Fibroblast of lung (primary cell): ENCODE measurements at regions not wholly inside any gene's neighbourhood (a gene's known extent, or its start where the extent isn't known, plus 50 kb on each side); places are given as distances from the start of the nearest gene placed in this dataset.

Experiments
- DNase-seq, 2 donors: peaks; one replicate each; pipeline versions ENCODE4 v3.0.0 to v3.0.0-alpha.2; 2010; ENCODE audit warnings: low read depth in 2 of 2
- H2AFZ ChIP-seq: 2 replicates; pipeline ENCODE4 v1.5.1; 2012; ENCODE audit warnings: low read length, control low read depth, inconsistent platforms
- H3K27ac ChIP-seq: 2 replicates; pipeline ENCODE4 v1.5.1; 2011; ENCODE audit warnings: low read length, control low read depth; ENCODE audit not compliant: insufficient read depth
- H3K27me3 ChIP-seq: 2 replicates; pipeline ENCODE4 v1.5.1; 2011; ENCODE audit warnings: mild to moderate bottlenecking, low read length; ENCODE audit not compliant: control insufficient read depth, insufficient read depth
- H3K36me3 ChIP-seq: 2 replicates; pipeline ENCODE4 v1.5.1; 2011; ENCODE audit warnings: low read length; ENCODE audit not compliant: control insufficient read depth, insufficient read depth
- H3K4me1 ChIP-seq: 2 replicates; pipeline ENCODE4 v1.5.1; 2011; ENCODE audit warnings: low read length; ENCODE audit not compliant: control insufficient read depth, insufficient read depth; ENCODE audit errors: extremely low read depth
- H3K4me2 ChIP-seq: 2 replicates; pipeline ENCODE4 v1.5.1; 2011; ENCODE audit warnings: low read length, control low read depth; ENCODE audit not compliant: insufficient read depth; ENCODE audit errors: extremely low read depth
- H3K4me3 ChIP-seq, 4 experiments: fragments of 200-600 bp in 1 of 4; sonication (generic) in 1 of 4; replicated peaks in 1 of 4; 2 replicates each; pipeline ENCODE4 v1.5.1; 2011 to 2016; ENCODE audit warnings: low read length in 4 of 4, low read depth in 3 of 4, mild to moderate bottlenecking in 3 of 4, control low read depth in 2 of 4, inconsistent platforms in 1 of 4, mixed read lengths in 1 of 4; ENCODE audit not compliant: insufficient read depth in 1 of 4; ENCODE audit errors: control extremely low read depth in 1 of 4
- H3K79me2 ChIP-seq: 2 replicates; pipeline ENCODE4 v1.5.1; 2012; ENCODE audit warnings: mild to moderate bottlenecking, low read length, inconsistent platforms; ENCODE audit not compliant: control insufficient read depth, insufficient read depth
- H3K9ac ChIP-seq: 2 replicates; pipeline ENCODE4 v1.5.1; 2011; ENCODE audit warnings: mild to moderate bottlenecking, low read length, control low read depth; ENCODE audit not compliant: insufficient read depth
- H3K9me3 ChIP-seq: 2 replicates; pipeline ENCODE4 v1.5.1; 2012; ENCODE audit warnings: low read depth, low read length; ENCODE audit not compliant: control insufficient read depth, insufficient read depth
- H4K20me1 ChIP-seq: 2 replicates; pipeline ENCODE4 v1.5.1; 2011; ENCODE audit warnings: low read length; ENCODE audit not compliant: control insufficient read depth, insufficient read depth; ENCODE audit errors: extremely low read depth
- EZH2 ChIP-seq: IDR thresholded peaks from 2 replicates; pipeline ENCODE4 v1.5.1; 2012; ENCODE audit warnings: low read length, control low read depth, mild to moderate bottlenecking; ENCODE audit errors: missing control alignments
- TF ChIP-seq, protein P1 (sequence below), 2 donors: IDR thresholded peaks in 1 of 2; conservative IDR thresholded peaks in 1 of 2; 1 replicate in 1 of 2; 2 replicates in 1 of 2; pipeline ENCODE4 v1.5.1; 2011 to 2012; ENCODE audit warnings: low read length in 2 of 2, control low read depth in 1 of 2, inconsistent platforms in 1 of 2, low read depth in 1 of 2, mild to moderate bottlenecking in 1 of 2

DNA sequence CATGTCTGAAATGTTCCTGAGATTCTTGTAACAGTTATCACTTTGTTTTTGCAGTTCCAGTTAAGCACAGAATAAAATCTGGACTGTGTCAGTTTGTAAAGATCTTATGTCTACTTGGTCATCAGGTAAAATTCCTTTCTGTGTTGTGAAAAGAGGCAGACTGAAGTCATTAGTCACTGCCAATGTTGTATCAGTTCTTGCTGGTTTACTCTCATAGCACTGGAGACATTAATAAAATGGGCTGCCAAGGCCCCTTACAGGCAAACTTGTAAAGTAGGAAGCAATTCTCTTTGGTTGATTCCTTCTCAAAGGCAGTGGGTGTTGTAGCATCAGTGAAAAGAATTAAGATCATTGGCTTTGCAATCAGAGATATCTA, 61.4 kb upstream of the ST6GALNAC3 start:
- TF ChIP-seq EZH2, result no peak
- Histone ChIP-seq H3K9me3 (no peaks in the 10 kb centered on the region), H2AFZ (no peak overlapping the region), H3K27ac (no peak overlapping the region), H4K20me1 (no peaks in the 10 kb centered on the region), H3K4me2 (no peak overlapping the region), H3K4me1 (no peaks in the 10 kb centered on the region), H3K4me3 (no peak overlapping the region), H3K27me3 (no peaks in the 10 kb centered on the region), H3K79me2 (no peaks in the 10 kb centered on the region), H3K9ac (no peak overlapping the region), H3K36me3 (no peaks in the 10 kb centered on the region)
- DNase-seq, result no peak

DNA sequence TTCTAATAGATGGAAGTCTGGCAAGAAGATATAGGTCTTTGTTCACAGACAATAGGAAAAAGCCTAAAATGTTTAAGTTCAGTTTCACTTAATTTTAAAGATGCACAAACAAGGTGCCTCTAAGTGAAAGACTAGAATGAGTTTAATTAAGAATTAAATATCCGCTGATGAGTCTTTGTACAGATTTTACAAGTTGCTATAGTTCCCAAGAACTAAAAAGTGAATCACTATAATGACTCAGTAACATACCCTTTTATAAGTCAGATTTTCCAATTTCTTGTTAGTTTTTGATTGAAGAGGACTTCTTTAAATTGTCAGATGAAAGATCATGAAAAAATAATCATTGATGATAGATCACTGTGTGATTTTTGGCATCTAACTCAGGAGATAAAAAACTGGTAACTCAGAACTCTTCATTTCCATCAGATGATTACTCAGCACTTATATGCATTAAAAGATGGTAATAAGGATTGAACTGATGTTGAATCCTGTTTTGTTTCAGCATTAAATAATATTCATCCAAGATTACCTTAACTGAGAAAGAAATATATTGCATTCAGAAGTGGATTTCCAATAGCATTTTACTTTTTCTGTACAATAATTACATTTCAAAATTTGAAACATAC, 59.0 kb upstream of the ST6GALNAC3 start:
- no peak for DNase-seq
- no peak overlapping the region for H3K4me2 ChIP-seq
- H3K27ac ChIP-seq, result no peak overlapping the region
- no peaks in the 10 kb centered on the region for H3K36me3 ChIP-seq
- no peaks in the 10 kb centered on the region for H4K20me1 ChIP-seq
- no peaks in the 10 kb centered on the region for H3K27me3 ChIP-seq
- no peaks in the 10 kb centered on the region for H3K4me1 ChIP-seq
- H3K9me3 ChIP-seq, result no peaks in the 10 kb centered on the region
- no peaks in the 10 kb centered on the region for H3K79me2 ChIP-seq
- TF ChIP-seq, protein P1, sequence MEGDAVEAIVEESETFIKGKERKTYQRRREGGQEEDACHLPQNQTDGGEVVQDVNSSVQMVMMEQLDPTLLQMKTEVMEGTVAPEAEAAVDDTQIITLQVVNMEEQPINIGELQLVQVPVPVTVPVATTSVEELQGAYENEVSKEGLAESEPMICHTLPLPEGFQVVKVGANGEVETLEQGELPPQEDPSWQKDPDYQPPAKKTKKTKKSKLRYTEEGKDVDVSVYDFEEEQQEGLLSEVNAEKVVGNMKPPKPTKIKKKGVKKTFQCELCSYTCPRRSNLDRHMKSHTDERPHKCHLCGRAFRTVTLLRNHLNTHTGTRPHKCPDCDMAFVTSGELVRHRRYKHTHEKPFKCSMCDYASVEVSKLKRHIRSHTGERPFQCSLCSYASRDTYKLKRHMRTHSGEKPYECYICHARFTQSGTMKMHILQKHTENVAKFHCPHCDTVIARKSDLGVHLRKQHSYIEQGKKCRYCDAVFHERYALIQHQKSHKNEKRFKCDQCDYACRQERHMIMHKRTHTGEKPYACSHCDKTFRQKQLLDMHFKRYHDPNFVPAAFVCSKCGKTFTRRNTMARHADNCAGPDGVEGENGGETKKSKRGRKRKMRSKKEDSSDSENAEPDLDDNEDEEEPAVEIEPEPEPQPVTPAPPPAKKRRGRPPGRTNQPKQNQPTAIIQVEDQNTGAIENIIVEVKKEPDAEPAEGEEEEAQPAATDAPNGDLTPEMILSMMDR (conservative IDR thresholded peaks at IDR 0.05 in 1 of 2, IDR thresholded peaks at IDR 0.05 in 1 of 2; ENCODE audit: low read depth in 1 of 2, low read length in 2 of 2), result no peak
- no peak for TF ChIP-seq EZH2
- H3K9ac ChIP-seq, result no peak overlapping the region
- no peak overlapping the region for H2AFZ ChIP-seq
- no peak overlapping the region for H3K4me3 ChIP-seq

DNA sequence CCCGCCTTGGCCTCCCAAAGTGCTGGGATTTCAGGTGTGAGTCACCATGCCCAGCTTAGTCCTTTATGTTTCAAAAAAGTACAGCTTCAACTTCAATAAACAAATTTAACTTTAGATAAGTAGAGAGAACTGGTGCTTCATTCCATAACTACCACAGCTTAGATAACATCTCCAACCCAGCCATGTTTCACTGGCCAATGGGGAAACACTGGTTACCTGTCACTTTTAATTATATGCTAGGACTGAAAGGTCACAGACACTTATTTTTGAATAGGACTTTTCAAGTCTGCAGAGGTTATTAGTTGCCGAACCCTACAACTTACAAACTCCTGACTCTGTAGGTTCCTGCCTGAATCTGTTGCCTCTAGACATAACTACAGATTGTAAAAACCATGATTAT, 56.5 kb upstream of the ST6GALNAC3 start:
- Histone ChIP-seq H3K9ac (no peak overlapping the region), H2AFZ (no peak overlapping the region), H3K4me2 (no peak overlapping the region), H3K27me3 (no peaks in the 10 kb centered on the region), H3K79me2 (no peaks in the 10 kb centered on the region), H3K36me3 (no peaks in the 10 kb centered on the region), H3K4me1 (no peaks in the 10 kb centered on the region), H3K9me3 (no peaks in the 10 kb centered on the region), H3K4me3 (no peak overlapping the region), H3K27ac (no peak overlapping the region), H4K20me1 (no peaks in the 10 kb centered on the region)
- no peak for DNase-seq
- TF ChIP-seq EZH2, result no peak
- TF ChIP-seq, protein P1 (conservative IDR thresholded peaks at IDR 0.05 in 1 of 2, IDR thresholded peaks at IDR 0.05 in 1 of 2; ENCODE audit: low read depth in 1 of 2, low read length in 2 of 2), result no peak
